NCI-H2227 treated with DMSO at 0.1 percent for 48 hours (cell line): ENCODE measurements at regions not wholly inside any gene's neighbourhood (a gene's known extent, or its start where the extent isn't known, plus 50 kb on each side); places are given as distances from the start of the nearest gene placed in this dataset.
"Not testable (repeated sequence)": the region's sequence is repeated elsewhere in the genome, so short reads cannot be mapped to it uniquely, and the experiment has no call there.

ENCODE experiments used
- DNase-seq: peaks from one replicate; lab custom pipeline; 2025; lab: John Stamatoyannopoulos, UW

DNA sequence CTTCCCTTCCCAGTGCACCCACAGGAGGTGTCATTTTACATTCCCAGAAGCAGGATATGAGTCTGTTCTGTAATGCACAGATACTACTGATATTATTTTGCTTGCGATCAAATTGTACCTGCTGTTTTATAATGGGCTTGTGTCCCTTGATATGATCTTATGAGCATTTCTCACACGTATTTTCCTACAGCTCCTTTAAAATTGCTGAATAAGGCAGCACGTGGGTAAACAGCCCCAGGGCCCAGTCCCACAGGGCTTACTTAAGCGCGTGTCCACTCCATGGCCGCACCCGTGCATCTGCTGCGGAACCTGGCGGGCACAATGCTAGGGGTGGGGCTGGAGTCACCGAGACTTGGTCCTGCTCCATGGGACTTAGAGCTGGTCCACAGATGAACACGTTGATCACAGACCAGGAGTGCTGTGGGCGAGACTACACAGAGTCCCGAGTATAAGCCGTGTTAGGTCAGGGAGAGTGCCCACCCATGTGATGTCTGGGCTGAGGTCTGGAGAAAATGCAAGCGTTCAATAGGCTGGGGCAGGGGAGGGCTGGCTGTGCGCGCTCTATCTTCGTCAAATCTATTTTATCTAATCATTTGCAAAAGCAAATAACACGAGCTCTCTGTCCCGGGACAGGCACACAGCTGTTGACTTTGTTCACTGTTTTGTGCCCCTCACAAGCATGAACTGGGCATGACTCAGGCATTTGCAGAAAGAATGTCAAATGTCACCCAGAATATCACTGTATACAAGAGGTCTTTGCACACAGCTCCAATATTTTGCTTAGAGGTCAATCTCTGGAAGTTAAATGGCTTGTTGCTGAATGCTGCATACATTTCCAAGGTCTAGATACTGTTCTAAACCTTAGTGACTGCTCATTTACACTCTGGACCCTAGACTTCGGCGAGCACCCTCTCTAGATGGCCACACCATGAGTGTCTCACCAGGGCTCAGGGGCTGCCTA is 119.3 kb downstream of the CRYAA start:
- DNase-seq = no peak

GRCh38 chr21:43287111-43287760 is 118.4 kb downstream of the CRYAA start:
- DNase-seq = no peak

DNA sequence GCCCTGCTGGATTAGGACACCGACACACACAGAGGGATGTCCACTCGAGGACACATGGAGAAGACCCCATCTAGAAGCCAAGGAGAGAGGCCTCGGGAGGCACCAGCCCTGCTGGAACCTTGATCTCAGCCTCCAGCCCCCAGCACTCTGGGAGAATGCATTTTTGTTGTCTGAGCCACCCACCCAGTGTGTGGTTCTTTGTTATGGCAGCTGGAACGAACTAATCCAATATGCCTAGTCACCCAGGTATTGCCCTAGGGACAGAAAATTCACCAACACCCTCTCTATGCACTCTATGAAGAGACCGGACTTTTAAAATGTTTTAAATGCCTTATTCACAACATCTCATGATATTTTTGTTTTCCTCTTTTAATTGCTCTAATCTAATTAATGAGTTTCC is 117.4 kb downstream of the CRYAA start:
- DNase-seq = no peak

DNA sequence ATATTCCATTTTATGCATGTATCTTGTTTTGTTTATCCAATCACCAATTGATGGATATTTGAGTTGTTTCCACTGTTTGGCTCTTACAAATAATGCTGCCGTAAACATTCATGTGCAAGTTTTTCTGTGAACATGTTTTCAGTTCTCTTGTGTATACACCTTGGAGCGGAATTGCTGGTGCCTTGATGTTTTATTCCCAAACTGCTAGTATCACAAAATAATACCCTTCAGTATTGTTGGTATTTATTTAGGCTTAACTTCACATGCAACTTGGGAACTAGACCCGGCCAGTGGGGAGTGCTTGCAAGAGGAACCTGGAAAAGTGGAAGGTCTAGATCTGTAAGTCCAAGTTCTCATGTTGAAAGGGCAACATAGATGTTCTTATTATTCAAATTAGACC is 115.9 kb downstream of the CRYAA start:
- DNase-seq = no peak

- no peak for DNase-seq
Observed at GRCh38 chr21:43284238-43284637, 115.4 kb downstream of the CRYAA start.

DNA sequence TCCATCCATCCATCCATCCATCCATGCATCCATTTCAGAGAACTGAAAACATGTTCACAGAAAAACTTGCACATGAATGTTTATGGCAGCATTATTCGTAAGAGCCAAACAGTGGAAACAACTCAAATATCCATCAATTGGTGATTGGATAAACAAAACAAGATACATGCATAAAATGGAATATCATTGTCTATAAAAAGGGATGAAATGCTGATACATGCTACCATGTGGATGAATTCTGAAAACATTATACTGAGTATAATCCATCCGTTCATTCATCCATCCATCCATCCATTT is 115.1 kb downstream of the CRYAA start:
- not testable (repeated sequence) for DNase-seq

- DNase-seq = no peak
Observed at GRCh38 chr21:43283136-43283924, 114.5 kb downstream of the CRYAA start.

GRCh38 chr21:43282358-43283120 is 113.7 kb downstream of the CRYAA start:
- DNase-seq = no peak

DNA sequence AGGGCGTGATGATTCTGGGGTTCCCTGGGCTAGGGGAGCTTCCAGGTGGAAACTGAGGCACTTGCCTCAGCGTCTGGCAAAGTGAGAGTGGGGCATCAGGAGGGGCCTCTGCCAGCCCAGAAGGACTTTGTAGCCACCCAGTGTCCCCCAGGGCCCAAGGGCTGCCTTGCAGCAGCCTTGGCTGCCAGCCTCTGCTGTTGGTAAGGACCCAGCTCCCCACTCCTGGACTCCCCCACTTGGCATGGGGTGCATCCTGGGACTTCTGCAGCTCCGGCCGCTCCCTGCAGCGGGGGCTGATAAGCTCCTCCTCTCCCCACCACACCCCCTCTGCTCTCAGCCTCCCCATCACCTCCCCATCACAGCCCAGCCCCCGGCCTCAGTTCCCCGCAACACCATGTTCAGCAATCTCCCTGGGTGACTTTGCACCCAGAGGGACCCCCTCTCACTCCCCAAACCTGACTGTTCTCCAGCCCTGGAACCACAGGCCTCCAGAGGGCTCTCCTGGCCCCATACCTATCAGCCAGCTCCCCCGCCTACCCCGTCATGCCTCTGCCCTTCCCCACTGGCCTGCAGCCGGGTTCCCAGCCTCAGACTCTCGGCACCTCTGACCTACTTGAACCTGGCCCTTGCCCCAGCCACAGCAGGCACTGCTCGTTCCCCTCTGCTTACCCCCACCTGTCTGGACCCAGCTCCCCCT is 113.0 kb downstream of the CRYAA start:
- no peak for DNase-seq

DNA sequence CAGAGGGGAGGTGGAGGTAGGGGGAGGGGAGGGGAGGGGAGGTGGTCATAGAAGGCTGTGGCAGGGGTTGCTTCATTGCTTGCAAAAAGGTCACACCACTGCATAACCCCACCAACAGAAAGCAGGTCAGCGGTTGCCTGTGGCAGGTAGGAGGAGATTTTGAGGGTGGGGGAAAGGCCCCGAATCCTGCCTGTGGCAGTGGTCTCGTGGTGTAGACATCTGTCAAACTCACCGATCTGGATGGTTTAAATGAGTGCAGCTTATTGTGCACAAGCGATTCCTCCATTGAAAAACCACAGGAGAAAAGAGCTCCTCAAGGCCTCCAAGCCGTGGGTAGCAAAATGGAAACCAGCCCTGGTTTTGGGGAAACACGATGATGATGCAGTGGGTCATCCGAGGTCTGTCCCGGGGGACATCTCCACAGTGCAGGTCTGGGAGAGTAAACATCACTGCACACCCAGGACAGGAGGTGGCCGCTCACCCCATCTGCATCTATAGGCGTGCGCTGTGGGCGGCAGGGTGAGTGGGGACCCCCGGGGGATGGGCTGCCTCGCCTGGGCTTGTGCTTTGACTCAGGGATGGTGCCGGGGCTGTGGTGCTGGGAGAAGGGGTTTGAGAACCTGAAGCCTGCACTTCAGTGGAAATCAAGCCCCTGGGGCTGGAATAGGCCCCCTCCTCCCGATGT is 112.3 kb downstream of the CRYAA start:
- DNase-seq = no peak

DNA sequence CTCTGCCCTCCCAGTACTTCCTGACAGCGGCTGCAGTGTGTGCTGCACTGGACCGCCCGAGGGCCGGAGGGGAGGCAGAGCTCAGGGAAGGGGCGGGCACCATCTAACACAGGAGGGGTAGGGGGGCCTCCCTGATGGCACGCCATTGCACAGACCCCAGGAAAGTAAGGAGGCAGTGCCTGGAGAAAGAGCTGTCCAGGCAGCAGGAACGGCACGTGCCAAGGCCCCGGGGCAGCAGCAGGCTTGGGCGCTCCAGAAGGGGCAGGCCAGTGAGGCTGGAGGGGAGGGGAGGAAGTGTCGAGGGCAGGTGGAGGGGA is 110.7 kb downstream of the CRYAA start:
- DNase-seq = no peak

DNA sequence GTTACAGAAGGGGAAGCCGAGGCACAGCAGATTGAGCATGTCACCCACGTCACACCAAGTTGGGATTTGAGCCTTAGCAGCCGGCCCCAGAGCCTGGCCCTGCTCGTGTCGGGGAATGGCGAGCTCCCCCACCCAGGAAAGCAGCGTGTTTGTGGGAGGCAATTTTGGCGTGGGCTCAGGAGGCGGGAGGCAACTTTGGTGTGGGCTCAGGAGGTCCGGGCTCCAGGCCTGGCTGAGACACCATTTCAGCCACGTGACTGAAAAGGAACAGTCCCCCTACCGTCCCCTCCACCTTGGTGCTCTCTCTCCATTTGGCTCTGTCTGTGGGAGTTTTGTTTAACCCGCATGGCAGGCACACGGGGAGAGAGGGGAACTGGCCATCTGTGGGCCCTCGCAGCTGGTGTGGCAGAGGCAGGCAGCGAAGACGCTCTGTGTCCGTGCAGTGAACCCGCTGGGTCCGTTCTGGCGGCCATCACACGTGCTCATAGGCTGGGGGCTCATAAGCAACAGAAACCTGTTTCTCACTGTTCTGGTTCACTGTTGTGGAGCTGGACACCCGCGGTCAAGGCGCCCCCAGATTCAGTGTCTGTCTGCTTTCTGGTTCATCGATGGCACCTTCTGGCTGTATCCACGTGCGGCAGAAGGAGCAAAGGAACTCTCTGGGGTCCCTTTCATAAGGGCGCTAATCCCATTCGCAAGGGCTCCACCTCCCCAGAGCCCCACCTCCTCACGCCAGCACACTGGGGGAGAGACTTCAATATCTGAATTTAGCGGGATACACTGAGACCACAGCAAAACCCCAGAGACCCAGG is 110.2 kb downstream of the CRYAA start:
- DNase-seq = no peak

- DNase-seq = no peak
Observed at GRCh38 chr21:43278359-43278758, 109.6 kb downstream of the CRYAA start.

DNA sequence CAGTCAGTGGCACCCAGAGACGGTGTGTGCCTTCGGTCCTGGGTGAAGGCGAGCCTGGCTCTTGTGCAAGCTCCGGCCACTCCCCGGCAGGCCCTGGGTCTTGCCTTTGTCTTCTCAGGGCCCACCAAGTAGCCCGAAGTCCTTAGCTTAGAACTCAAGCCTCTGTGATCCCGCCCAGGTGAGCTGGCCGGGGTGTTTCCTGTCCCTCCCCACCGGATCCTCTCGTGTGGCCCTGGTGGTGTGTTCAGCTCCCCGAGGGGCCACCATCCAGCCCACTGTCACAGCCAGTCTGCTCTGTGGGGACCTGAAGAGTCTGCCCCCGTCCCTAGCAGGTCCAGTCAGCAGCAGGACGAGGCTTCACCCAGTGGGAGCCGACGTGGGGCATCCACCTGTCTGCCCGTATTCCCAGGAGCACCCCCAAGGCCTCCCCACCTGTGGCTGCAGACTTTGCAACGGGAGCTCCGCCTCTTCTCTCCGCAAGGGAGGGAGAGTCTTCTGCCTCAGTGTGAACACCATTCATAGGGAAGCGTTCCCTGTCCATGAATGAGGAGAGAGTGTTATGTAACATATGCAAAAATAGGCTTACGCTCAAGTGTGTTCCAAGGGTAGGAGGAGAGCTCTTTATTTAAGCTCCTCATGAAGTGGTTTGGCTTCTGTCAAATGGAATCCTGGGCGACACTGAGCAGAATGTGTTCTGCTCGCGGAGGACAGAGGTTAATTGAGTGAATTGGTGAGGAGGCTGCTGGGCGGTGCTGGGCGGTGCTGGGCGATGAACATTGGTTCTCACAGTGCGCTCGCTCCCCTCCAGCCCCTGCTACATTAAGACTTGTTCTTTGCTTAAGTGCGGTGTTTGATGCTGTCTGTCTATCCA is 108.9 kb downstream of the CRYAA start:
- DNase-seq = no peak

GRCh38 chr21:43276811-43277210 is 108.0 kb downstream of the CRYAA start:
- no peak for DNase-seq

- no peak for DNase-seq
Observed at GRCh38 chr21:43275421-43276211, 106.8 kb downstream of the CRYAA start.

- no peak for DNase-seq
Observed at GRCh38 chr21:43274946-43275310, 106.1 kb downstream of the CRYAA start.
